Sigmoid colon (tissue), 4 donors: ENCODE measurements at regions not wholly inside any gene's neighbourhood (a gene's known extent, or its start where the extent isn't known, plus 50 kb on each side); places are given as distances from the start of the nearest gene placed in this dataset.
"Not testable (repeated sequence)": the region's sequence is repeated elsewhere in the genome, so short reads cannot be mapped to it uniquely, and the experiment has no call there.

Experiments
- POLR2A ChIP-seq, 2 donors: fragments of 450-650 bp; IDR thresholded peaks; one replicate each; pipeline ENCODE4 v1.6.1; 2016; ENCODE audit warnings: antibody characterized with exemption in 2 of 2, mild to moderate bottlenecking in 2 of 2, moderate library complexity in 2 of 2
- POLR2AphosphoS5 ChIP-seq, 4 donors: sonication (generic); formaldehyde crosslinking; IDR thresholded peaks; one replicate each; pipeline ENCODE4 v1.6.1; 2017; ENCODE audit warnings: antibody characterized with exemption in 4 of 4

DNA sequence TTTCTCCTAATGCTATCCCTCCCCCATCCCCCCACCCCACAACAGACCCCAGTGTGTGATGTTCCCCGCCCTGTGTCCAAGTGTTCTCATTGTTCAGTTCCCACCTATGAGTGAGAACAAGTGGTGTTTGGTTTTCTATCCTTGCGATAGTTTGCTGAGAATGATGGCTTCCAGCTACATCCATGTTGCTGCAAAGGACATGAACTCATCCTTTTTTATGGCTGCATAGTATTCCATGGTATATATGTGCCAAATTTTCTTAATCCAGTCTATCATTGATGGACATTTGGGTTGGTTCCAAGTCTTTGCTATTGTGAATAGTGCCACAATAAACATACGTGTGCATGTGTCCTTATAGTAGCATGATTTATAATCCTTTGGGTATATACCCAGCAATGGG is 83.6 kb upstream of the CALCR start:
- TF ChIP-seq POLR2AphosphoS5, POLR2A (IDR thresholded peaks at IDR 0.05): not testable (repeated sequence)
